Large intestine (tissue), 3 donors: ENCODE measurements at regions not wholly inside any gene's neighbourhood (a gene's known extent, or its start where the extent isn't known, plus 50 kb on each side); places are given as distances from the start of the nearest gene placed in this dataset.

Source experiments
- DNase-seq, 2 donors: peaks; one replicate each; pipeline versions ENCODE4 v3.0.0 to v3.0.0-alpha.2; 2013
- H3K27ac ChIP-seq: one replicate; pipeline ENCODE4 v1.5.1; 2013; ENCODE audit warnings: low read length
- H3K27me3 ChIP-seq: 2 replicates; pipeline ENCODE4 v1.6.1; 2013; ENCODE audit warnings: low read length; ENCODE audit not compliant: control insufficient read depth, insufficient read depth
- H3K36me3 ChIP-seq: 2 replicates; pipeline ENCODE4 v1.6.1; 2013; ENCODE audit warnings: low read length; ENCODE audit not compliant: control insufficient read depth, insufficient read depth
- H3K4me1 ChIP-seq: one replicate; pipeline ENCODE4 v1.6.1; 2013; ENCODE audit warnings: low read length; ENCODE audit not compliant: control insufficient read depth, insufficient read depth
- H3K4me3 ChIP-seq: one replicate; pipeline ENCODE4 v1.5.1; 2013; ENCODE audit warnings: low read length
- H3K9me3 ChIP-seq: one replicate; pipeline ENCODE4 v1.6.1; 2013; ENCODE audit warnings: mild to moderate bottlenecking, low read depth, low read length, moderate library complexity; ENCODE audit not compliant: control insufficient read depth
- WGBS: methylation state at CpG from one replicate; pipeline ENCODE4 v1.1.5; 2013; ENCODE audit warnings: low lambda C conversion rate; ENCODE audit not compliant: insufficient coverage; 5-methylcytosine and 5-hydroxymethylcytosine counted together

- no peak overlapping the region for H3K27ac ChIP-seq
- no peaks in the 10 kb centered on the region for H3K27me3 ChIP-seq
- no peaks in the 10 kb centered on the region for H3K4me1 ChIP-seq
- H3K9me3 ChIP-seq = no peaks in the 10 kb centered on the region
- no peak overlapping the region for H3K4me3 ChIP-seq
- WGBS = 86% methylated on average over 3 of the region's 5 CpGs
- no peaks in the 10 kb centered on the region for H3K36me3 ChIP-seq
- no peak for DNase-seq
These were observed 506.4 kb upstream of the THBS1 start for GRCh38 chr15:39074341-39074985.

GRCh38 chr15:39075311-39075710, 505.6 kb upstream of the THBS1 start:
- DNase-seq = no peak
- WGBS = no CpG with 5 or more reads among the region's 3 CpGs
- Histone ChIP-seq H3K27me3 (no peaks in the 10 kb centered on the region), H3K36me3 (no peaks in the 10 kb centered on the region), H3K9me3 (no peaks in the 10 kb centered on the region), H3K4me1 (no peaks in the 10 kb centered on the region), H3K4me3 (no peak overlapping the region), H3K27ac (no peak overlapping the region)

GRCh38 chr15:39075756-39076341, 505.0 kb upstream of the THBS1 start:
- DNase-seq = no peak
- WGBS = 100% methylated on average over 2 of the region's 7 CpGs

GRCh38 chr15:39078026-39078425, 502.9 kb upstream of the THBS1 start:
- Histone ChIP-seq H3K27me3 (no peaks in the 10 kb centered on the region), H3K36me3 (no peaks in the 10 kb centered on the region), H3K27ac (no peak overlapping the region), H3K4me3 (no peak overlapping the region), H3K9me3 (no peaks in the 10 kb centered on the region), H3K4me1 (no peaks in the 10 kb centered on the region)
- WGBS = 100% methylated on average over 2 of the region's 3 CpGs
- no peak for DNase-seq

More at GRCh38 chr15:39075756-39076341, 505.0 kb upstream of the THBS1 start:
- Histone ChIP-seq H3K27ac (no peak overlapping the region), H3K27me3 (no peaks in the 10 kb centered on the region), H3K4me1 (no peaks in the 10 kb centered on the region), H3K4me3 (no peak overlapping the region), H3K9me3 (no peaks in the 10 kb centered on the region), H3K36me3 (no peaks in the 10 kb centered on the region)

- Histone ChIP-seq H3K4me3 (no peak overlapping the region), H3K4me1 (no peaks in the 10 kb centered on the region), H3K27ac (no peak overlapping the region), H3K36me3 (no peaks in the 10 kb centered on the region), H3K27me3 (no peaks in the 10 kb centered on the region), H3K9me3 (no peaks in the 10 kb centered on the region)
- DNase-seq = no peak
- no CpG with 5 or more reads among the region's 6 CpGs for WGBS
These were observed 501.5 kb upstream of the THBS1 start for GRCh38 chr15:39079296-39079847.

GRCh38 chr15:39083213-39083612, 497.7 kb upstream of the THBS1 start:
- no peak for DNase-seq
- no CpG with 5 or more reads among the region's 2 CpGs for WGBS
- no peak overlapping the region for H3K27ac ChIP-seq
- H3K4me3 ChIP-seq = no peak overlapping the region
- H3K36me3 ChIP-seq = no peaks in the 10 kb centered on the region
- no peaks in the 10 kb centered on the region for H3K9me3 ChIP-seq
- H3K4me1 ChIP-seq = no peaks in the 10 kb centered on the region
- no peaks in the 10 kb centered on the region for H3K27me3 ChIP-seq

- Histone ChIP-seq H3K27ac (no peak overlapping the region), H3K4me3 (no peak overlapping the region), H3K27me3 (no peaks in the 10 kb centered on the region), H3K4me1 (no peaks in the 10 kb centered on the region), H3K36me3 (no peaks in the 10 kb centered on the region), H3K9me3 (no peaks in the 10 kb centered on the region)
- DNase-seq = peak; percentile 3 to 10
- 59% methylated on average over 4 of the region's 12 CpGs for WGBS
These were observed 496.0 kb upstream of the THBS1 start for GRCh38 chr15:39084674-39085530.

GRCh38 chr15:39086641-39087040, 494.2 kb upstream of the THBS1 start:
- WGBS = no CpG with 5 or more reads among the region's 5 CpGs
- H3K4me3 ChIP-seq = no peak overlapping the region
- H3K27ac ChIP-seq = no peak overlapping the region
- H3K9me3 ChIP-seq = no peaks in the 10 kb centered on the region
- H3K27me3 ChIP-seq = no peaks in the 10 kb centered on the region
- H3K4me1 ChIP-seq = no peaks in the 10 kb centered on the region
- H3K36me3 ChIP-seq = no peaks in the 10 kb centered on the region
- no peak for DNase-seq

GRCh38 chr15:39088156-39088555, 492.7 kb upstream of the THBS1 start:
- no peaks in the 10 kb centered on the region for H3K36me3 ChIP-seq
- no CpG with 5 or more reads among the region's 1 CpG for WGBS

GRCh38 chr15:39092354-39092753, 488.5 kb upstream of the THBS1 start:
- no peak for DNase-seq
- no CpG with 5 or more reads among the region's 4 CpGs for WGBS
- H3K36me3 ChIP-seq = no peaks in the 10 kb centered on the region

More at GRCh38 chr15:39088156-39088555, 492.7 kb upstream of the THBS1 start:
- Histone ChIP-seq H3K9me3 (no peaks in the 10 kb centered on the region), H3K4me1 (no peaks in the 10 kb centered on the region), H3K4me3 (no peak overlapping the region), H3K27ac (no peak overlapping the region), H3K27me3 (no peaks in the 10 kb centered on the region)
- no peak for DNase-seq

More at GRCh38 chr15:39092354-39092753, 488.5 kb upstream of the THBS1 start:
- H3K4me1 ChIP-seq = no peaks in the 10 kb centered on the region
- no peak overlapping the region for H3K4me3 ChIP-seq
- H3K9me3 ChIP-seq = no peaks in the 10 kb centered on the region
- H3K27me3 ChIP-seq = no peaks in the 10 kb centered on the region
- H3K27ac ChIP-seq = no peak overlapping the region
